Endothelial cell of umbilical vein (primary cell): ENCODE measurements at regions not wholly inside any gene's neighbourhood (a gene's known extent, or its start where the extent isn't known, plus 50 kb on each side); places are given as distances from the start of the nearest gene placed in this dataset.

ENCODE experiments used
- BruUV-seq: library from RNA; stranded (reverse); fragments of 400-500 nt; replicated peaks from 2 replicates; lab custom pipeline; 2021; lab: Mats Ljungman, UMichigan
- CTCF ChIA-PET: fragments of 300-600, 350-600 bp; sonication (Branson Sonifier 250); formaldehyde crosslinking; loops from one replicate; lab custom pipeline; 2021; ENCODE audit warnings: antibody characterized with exemption, inconsistent platforms; lab: Charles Lee
- POLR2A ChIA-PET: fragments of 300-600, 350-600 bp; sonication (Branson Sonifier 250); formaldehyde crosslinking; loops from one replicate; lab custom pipeline; 2021; ENCODE audit warnings: antibody characterized with exemption, inconsistent platforms; lab: Charles Lee
- DNase-seq: peaks from one replicate; pipeline ENCODE4 v3.0.0-alpha.2; 2011; ENCODE audit warnings: low read depth, low spot score
- FAIRE-seq: peaks from 2 replicates; lab custom pipeline; 2011; peaks lifted over from hg19 to GRCh38; lab: Jason Lieb, UNC
- H2AFZ ChIP-seq: 2 replicates; pipeline ENCODE4 v1.6.0; 2012; ENCODE audit warnings: low read depth, low read length, control low read depth, inconsistent platforms
- H3K27ac ChIP-seq: 2 replicates; pipeline ENCODE4 v1.5.1; 2011; ENCODE audit warnings: low read depth, mild to moderate bottlenecking, control low read depth, low read length, moderate library complexity; ENCODE audit not compliant: insufficient read depth
- H3K27me3 ChIP-seq, 2 experiments: 2 replicates each; pipeline versions ENCODE4 v1.6.0 to v1.6.1; 2011; ENCODE audit warnings: low read length in 2 of 2, mixed read lengths in 1 of 2; ENCODE audit not compliant: control insufficient read depth in 2 of 2, insufficient read depth in 2 of 2
- H3K36me3 ChIP-seq, 2 experiments: 2 replicates in 1 of 2; 3 replicates in 1 of 2; pipeline ENCODE4 v1.5.1; 2011; ENCODE audit warnings: low read length in 2 of 2, mild to moderate bottlenecking in 1 of 2, moderate library complexity in 1 of 2; ENCODE audit not compliant: control insufficient read depth in 2 of 2, insufficient read depth in 2 of 2; ENCODE audit errors: extremely low read depth in 1 of 2
- H3K4me1 ChIP-seq: 3 replicates; pipeline ENCODE4 v1.5.1; 2011; ENCODE audit warnings: mild to moderate bottlenecking, low read length; ENCODE audit not compliant: control insufficient read depth, insufficient read depth; ENCODE audit errors: extremely low read depth
- H3K4me2 ChIP-seq: 2 replicates; pipeline ENCODE4 v1.6.1; 2011; ENCODE audit warnings: low read length, control low read depth, mixed read lengths; ENCODE audit not compliant: insufficient read depth
- H3K4me3 ChIP-seq, 3 experiments: fragments of 200-600 bp in 1 of 3; sonication (generic), shearing (Covaris generic) in 1 of 3; replicated peaks in 1 of 3; 2 replicates each; pipeline ENCODE4 v1.5.1; 2011 to 2016; ENCODE audit warnings: control low read depth in 3 of 3, low read length in 3 of 3, mild to moderate bottlenecking in 2 of 3, inconsistent platforms in 1 of 3, low read depth in 1 of 3, moderate library complexity in 1 of 3; ENCODE audit not compliant: insufficient read depth in 1 of 3
- H3K79me2 ChIP-seq: 2 replicates; pipeline ENCODE4 v1.6.0; 2012; ENCODE audit warnings: low read length, inconsistent platforms; ENCODE audit not compliant: control insufficient read depth, insufficient read depth
- H3K9ac ChIP-seq: replicated peaks from 2 replicates; pipeline ENCODE3; 2011; ENCODE audit warnings: low read length, control low read depth; ENCODE audit not compliant: insufficient read depth; ENCODE audit errors: extremely low read depth
- H3K9me1 ChIP-seq: replicated peaks from 3 replicates; pipeline ENCODE4 v1.6.0; 2011; ENCODE audit warnings: mild to moderate bottlenecking, low read length; ENCODE audit not compliant: control insufficient read depth, insufficient read depth; ENCODE audit errors: extremely low read depth
- H3K9me3 ChIP-seq: replicated peaks from 2 replicates; pipeline ENCODE4 v1.5.1; 2012; ENCODE audit warnings: low read length, inconsistent platforms; ENCODE audit not compliant: control insufficient read depth, insufficient read depth
- H4K20me1 ChIP-seq: replicated peaks from 2 replicates; pipeline ENCODE3; 2011; ENCODE audit warnings: mild to moderate bottlenecking, low read length; ENCODE audit not compliant: control insufficient read depth, insufficient read depth; ENCODE audit errors: extremely low read depth
- CTCF ChIP-seq, 2 donors: IDR thresholded peaks; 1 replicate in 1 of 2; 2 replicates in 1 of 2; pipeline ENCODE4 v1.5.1; 2011; ENCODE audit warnings: low read length in 2 of 2, mild to moderate bottlenecking in 2 of 2, moderate library complexity in 2 of 2, control low read depth in 1 of 2, inconsistent platforms in 1 of 2, low read depth in 1 of 2; ENCODE audit not compliant: insufficient read depth in 1 of 2; ENCODE audit errors: extremely low read depth in 1 of 2
- EZH2 ChIP-seq: IDR thresholded peaks from 2 replicates; pipeline ENCODE4 v1.6.1; 2012; ENCODE audit warnings: borderline replicate concordance, low read depth, mild to moderate bottlenecking, moderate library complexity, low read length, inconsistent platforms; ENCODE audit not compliant: severe bottlenecking
- FOS ChIP-seq: IDR thresholded peaks from 2 replicates; pipeline ENCODE4 v1.6.1; 2011; ENCODE audit warnings: mild to moderate bottlenecking, low read length, moderate library complexity, borderline replicate concordance; ENCODE audit not compliant: insufficient read depth
- GATA2 ChIP-seq: IDR thresholded peaks from 2 replicates; pipeline ENCODE4 v1.7.0; 2011; ENCODE audit warnings: low read depth, mild to moderate bottlenecking, moderate library complexity, mixed read lengths, low read length; ENCODE audit not compliant: insufficient read length, insufficient read depth
- JUN ChIP-seq: IDR thresholded peaks from 2 replicates; pipeline ENCODE4 v1.6.1; 2011; ENCODE audit warnings: borderline replicate concordance, low read depth; ENCODE audit not compliant: insufficient read length, insufficient read depth
- MAX ChIP-seq: IDR thresholded peaks from 2 replicates; pipeline ENCODE4 v1.6.1; 2011; ENCODE audit not compliant: insufficient read depth, insufficient read length
- MYC ChIP-seq: IDR thresholded peaks from one replicate; pipeline ENCODE4 v1.6.1; 2011; ENCODE audit warnings: mild to moderate bottlenecking, low read depth, low read length
- POLR2A ChIP-seq: IDR thresholded peaks from 2 replicates; pipeline ENCODE4 v1.6.1; 2012; ENCODE audit warnings: low read depth, mild to moderate bottlenecking, control low read depth, low read length
- POLR2AphosphoS5 ChIP-seq: IDR thresholded peaks from 2 replicates; pipeline ENCODE4 v1.6.1; 2012; ENCODE audit warnings: low read depth, mild to moderate bottlenecking, control low read depth, low read length, moderate library complexity; ENCODE audit not compliant: insufficient read depth
- dilution Hi-C: fragments of 300-500 bp; cut with MboI; formaldehyde crosslinking; loops from one replicate; pipeline ENCODE4 v1.15.0; 2019; ENCODE audit warnings: low sequenced_read_pairs; ENCODE audit not compliant: extremely low pct_ligation_motif_present
- intact Hi-C: fragments of 100-400 bp; cut with micrococcal nuclease; formaldehyde crosslinking; loops from one replicate; pipeline ENCODE4 v1.10.0; 2022

- H3K27ac ChIP-seq, result no peak overlapping the region
- no peak for TF ChIP-seq EZH2
- no peak for TF ChIP-seq FOS
- no peak for TF ChIP-seq POLR2A
- TF ChIP-seq JUN, result no peak
- no peak for TF ChIP-seq CTCF (IDR thresholded peaks at IDR 0.05; ENCODE audit: extremely low read depth in 1 of 2, insufficient read depth in 1 of 2, low read depth in 1 of 2, low read length in 2 of 2)
- TF ChIP-seq GATA2, result no peak
- no peak for TF ChIP-seq MYC
- TF ChIP-seq POLR2AphosphoS5, result no peak
- TF ChIP-seq MAX, result no peak
- dilution Hi-C loops, result no loop called here
- no peak overlapping the region for H3K4me3 ChIP-seq
- no peaks in the 10 kb centered on the region for H3K36me3 ChIP-seq
- intact Hi-C loops, result no loop called here
- H3K27me3 ChIP-seq, result no peaks in the 10 kb centered on the region
- ChIA-PET POLR2A (no interaction called here), CTCF (no interaction called here)
- no TSS peak for BruUV-seq
- no peaks in the 10 kb centered on the region for H4K20me1 ChIP-seq
- no peak overlapping the region for H3K4me2 ChIP-seq
- DNase-seq (no peak), FAIRE-seq (no peak)
- no peak overlapping the region for H2AFZ ChIP-seq
- no peaks in the 10 kb centered on the region for H3K79me2 ChIP-seq
- H3K4me1 ChIP-seq, result no peaks in the 10 kb centered on the region
- no peak overlapping the region for H3K9ac ChIP-seq
- peaks cover 2% of the 10 kb centered on the region for H3K9me3 ChIP-seq
- no peaks in the 10 kb centered on the region for H3K9me1 ChIP-seq
Observed at GRCh38 chr18:78686976-78687685, 292.5 kb upstream of the SALL3 start.
